Panc1 (cell line): ENCODE measurements at regions not wholly inside any gene's neighbourhood (a gene's known extent, or its start where the extent isn't known, plus 50 kb on each side); places are given as distances from the start of the nearest gene placed in this dataset.

Experiments used
- ATAC-seq: fragments of 200-7000 bp; cut with Tn5 transposase; 2 replicates; pipeline ENCODE4 v1.9.1; 2020; ENCODE audit warnings: mild to moderate bottlenecking, moderate library complexity
- BruUV-seq: library from RNA; stranded (reverse); fragments of 400-500 nt; replicated peaks from 2 replicates; lab custom pipeline; 2021; lab: Mats Ljungman, UMichigan
- CTCF ChIA-PET: fragments of 300-600 bp; sonication (Branson Sonifier 250); formaldehyde crosslinking; loops from one replicate; lab custom pipeline; 2022; ENCODE audit warnings: antibody characterized with exemption; lab: Charles Lee
- POLR2A ChIA-PET: fragments of 300-600 bp; sonication (Branson Sonifier 250); formaldehyde crosslinking; loops from one replicate; lab custom pipeline; 2022; ENCODE audit warnings: antibody characterized with exemption; lab: Charles Lee
- DNase-seq: peaks from one replicate; pipeline ENCODE4 v3.0.0-alpha.2; 2010; ENCODE audit warnings: low read depth, low spot score
- H3K27ac ChIP-seq: 2 replicates; pipeline ENCODE4 v1.5.1; 2011; ENCODE audit warnings: mild to moderate bottlenecking, low read length, inconsistent platforms
- H3K27me3 ChIP-seq: fragments of 200-500 bp; sonication (Bioruptor generic); 2 replicates; pipeline ENCODE4 v1.6.0; 2014; ENCODE audit warnings: low read length, inconsistent platforms; ENCODE audit not compliant: control insufficient read depth, insufficient read depth
- H3K36me3 ChIP-seq: fragments of 200-500 bp; sonication (Bioruptor generic); 2 replicates; pipeline ENCODE4 v1.5.1; 2014; ENCODE audit warnings: inconsistent platforms, mild to moderate bottlenecking, low read length, moderate library complexity; ENCODE audit not compliant: control insufficient read depth, insufficient read depth
- H3K4me1 ChIP-seq: 2 replicates; pipeline ENCODE4 v1.5.1; 2011; ENCODE audit warnings: inconsistent platforms, mild to moderate bottlenecking, low read length, moderate library complexity; ENCODE audit not compliant: control insufficient read depth, insufficient read depth
- H3K4me3 ChIP-seq, 2 experiments: 2 replicates each; pipeline ENCODE4 v1.5.1; 2011 to 2012; ENCODE audit warnings: low read depth in 2 of 2, low read length in 2 of 2, mild to moderate bottlenecking in 2 of 2, inconsistent platforms in 1 of 2, moderate library complexity in 1 of 2
- H3K9me3 ChIP-seq: fragments of 200-500 bp; sonication (Bioruptor generic); 2 replicates; pipeline ENCODE4 v1.5.1; 2014; ENCODE audit warnings: low read depth, mild to moderate bottlenecking, inconsistent platforms, low read length, moderate library complexity; ENCODE audit not compliant: control insufficient read depth, insufficient read depth
- CTCF ChIP-seq: fragments of 450-650 bp; IDR thresholded peaks from 2 replicates; pipeline ENCODE4 v1.5.1; 2017; ENCODE audit warnings: mild to moderate bottlenecking
- POLR2AphosphoS5 ChIP-seq: IDR thresholded peaks from 2 replicates; pipeline ENCODE4 v1.6.1; 2012; ENCODE audit warnings: mild to moderate bottlenecking, low read depth, low read length, moderate library complexity
- REST ChIP-seq, 2 experiments: IDR thresholded peaks; 2 replicates each; pipeline ENCODE4 v1.6.1; 2011 to 2012; ENCODE audit warnings: low read depth in 2 of 2, control low read depth in 1 of 2, low read length in 1 of 2, mild to moderate bottlenecking in 1 of 2, moderate library complexity in 1 of 2; ENCODE audit not compliant: insufficient read depth in 1 of 2
- SIN3A ChIP-seq: IDR thresholded peaks from 2 replicates; pipeline ENCODE4 v1.6.1; 2012; ENCODE audit warnings: low read depth, mild to moderate bottlenecking, low read length, moderate library complexity, borderline replicate concordance; ENCODE audit not compliant: insufficient read depth
- TCF7L2 ChIP-seq: IDR thresholded peaks from 2 replicates; pipeline ENCODE4 v1.6.1; 2011; ENCODE audit warnings: mild to moderate bottlenecking, low read depth, low read length, inconsistent platforms
- in situ Hi-C: cut with HindIII; loops from 2 replicates; pipeline ENCODE4 v1.10.0; 2016; ENCODE audit warnings: low sequenced_read_pairs, low pct_unique_long_range_greater_than_20kb
- intact Hi-C: fragments of 100-400 bp; cut with micrococcal nuclease; formaldehyde crosslinking; loops from one replicate; pipeline ENCODE4 v1.10.0; 2022; ENCODE audit not compliant: unreplicated experiment

DNA sequence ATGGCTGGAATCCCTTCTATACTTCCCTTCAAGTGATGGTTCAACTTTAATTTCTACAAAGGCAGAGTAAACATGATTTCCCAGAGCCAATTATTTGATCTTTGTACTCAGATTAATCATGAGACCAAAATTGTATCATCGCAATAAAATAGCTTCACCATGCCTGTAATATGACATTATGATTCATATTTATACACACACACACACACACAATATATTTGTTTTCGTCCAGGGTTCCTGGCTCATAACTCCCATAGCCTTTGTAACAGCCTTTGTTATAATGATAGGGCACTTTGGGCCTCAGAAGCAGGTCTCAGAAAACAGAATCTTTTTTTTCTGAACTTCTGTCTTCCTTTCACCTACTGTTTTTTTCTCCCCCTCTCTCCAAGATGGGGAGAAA lies 270.6 kb downstream of the ADGRA3 start:
- DNase-seq: no peak

GRCh38 chr4:22241415-22241814 lies 274.5 kb downstream of the ADGRA3 start:
- ChIA-PET CTCF (no interaction called here), POLR2A (no interaction called here)
- DNase-seq: no peak
- in situ Hi-C loops: no loop called here
- no TSS peak for BruUV-seq
- no peak overlapping the region for H3K27ac ChIP-seq
- no peaks in the 10 kb centered on the region for H3K36me3 ChIP-seq
- no peak for TF ChIP-seq CTCF
- TF ChIP-seq POLR2AphosphoS5: no peak
- no peak for TF ChIP-seq SIN3A
- no peak for TF ChIP-seq REST (IDR thresholded peaks at IDR 0.05; ENCODE audit: insufficient read depth in 1 of 2, low read depth in 2 of 2, low read length in 1 of 2)
- no peak for TF ChIP-seq TCF7L2
- no peaks in the 10 kb centered on the region for H3K9me3 ChIP-seq
- H3K4me1 ChIP-seq: no peaks in the 10 kb centered on the region
- H3K4me3 ChIP-seq: no peak overlapping the region
- no peaks in the 10 kb centered on the region for H3K27me3 ChIP-seq
- no peak for ATAC-seq
- intact Hi-C loops: no loop called here

More for the DNA sequence above, 270.6 kb downstream of the ADGRA3 start:
- BruUV-seq: no TSS peak
- Histone ChIP-seq H3K36me3 (no peaks in the 10 kb centered on the region), H3K4me3 (no peak overlapping the region), H3K27me3 (no peaks in the 10 kb centered on the region), H3K27ac (no peak overlapping the region), H3K9me3 (no peaks in the 10 kb centered on the region), H3K4me1 (no peaks in the 10 kb centered on the region)
- in situ Hi-C loops: no loop called here
- intact Hi-C loops: no loop called here
- no peak for TF ChIP-seq TCF7L2
- no peak for TF ChIP-seq REST (IDR thresholded peaks at IDR 0.05; ENCODE audit: insufficient read depth in 1 of 2, low read depth in 2 of 2, low read length in 1 of 2)
- no peak for TF ChIP-seq SIN3A
- TF ChIP-seq CTCF: no peak
- TF ChIP-seq POLR2AphosphoS5: no peak
- CTCF ChIA-PET: no interaction called here
- ATAC-seq: no peak
- POLR2A ChIA-PET: no interaction called here
